ENCODE measurements at regions not wholly inside any gene's neighbourhood (a gene's known extent, or its start where the extent isn't known, plus 50 kb on each side); places are given as distances from the start of the nearest gene placed in this dataset.

DNA sequence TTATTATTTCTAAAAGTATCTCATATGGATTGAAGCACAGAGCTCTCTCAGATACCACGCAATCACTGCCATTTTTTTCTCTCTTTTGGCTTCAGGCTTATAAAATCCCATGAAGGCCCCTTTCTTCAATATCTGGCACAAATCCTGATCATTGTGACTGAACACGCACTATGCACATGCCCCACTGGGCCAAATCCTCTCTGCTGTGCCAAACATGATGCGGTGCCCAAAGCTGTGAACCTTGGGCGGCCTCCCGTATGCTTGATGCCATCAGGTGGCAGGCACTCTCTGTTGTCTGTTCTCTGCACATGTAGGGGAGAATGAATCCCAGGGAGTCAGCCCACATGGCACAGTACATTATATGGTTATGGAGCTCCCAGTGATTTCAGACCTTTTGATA, 375.0 kb upstream of the RGMB start:
- no peak for DNase-seq

- DNase-seq, result peak; percentile 36
Observed at GRCh38 chr5:98401656-98402055, 371.8 kb upstream of the RGMB start.

DNA sequence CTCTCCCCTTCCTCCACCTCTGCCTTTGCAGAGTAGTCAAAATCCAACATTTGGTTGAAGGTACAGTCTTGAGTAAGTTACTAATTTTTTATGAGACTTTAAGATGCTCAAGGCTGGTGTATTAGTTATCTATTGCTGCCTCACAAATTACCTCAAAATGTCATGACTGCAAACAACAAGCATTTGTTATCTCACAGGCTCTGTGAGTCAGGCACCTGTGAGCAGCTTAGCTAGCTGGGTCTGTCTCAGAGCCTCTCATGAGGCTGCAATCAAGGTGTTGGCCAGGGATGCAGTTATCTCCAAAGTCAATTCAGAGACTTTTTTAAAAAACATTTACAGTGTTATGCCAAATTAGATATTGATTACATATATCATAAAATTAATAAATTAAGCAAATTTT, 371.3 kb upstream of the RGMB start:
- no peak for DNase-seq

GRCh38 chr5:98403131-98403530, 370.3 kb upstream of the RGMB start:
- DNase-seq, result no peak

- DNase-seq, result peak; percentile 98
Observed at GRCh38 chr5:98414938-98415337, 358.5 kb upstream of the RGMB start.

DNA sequence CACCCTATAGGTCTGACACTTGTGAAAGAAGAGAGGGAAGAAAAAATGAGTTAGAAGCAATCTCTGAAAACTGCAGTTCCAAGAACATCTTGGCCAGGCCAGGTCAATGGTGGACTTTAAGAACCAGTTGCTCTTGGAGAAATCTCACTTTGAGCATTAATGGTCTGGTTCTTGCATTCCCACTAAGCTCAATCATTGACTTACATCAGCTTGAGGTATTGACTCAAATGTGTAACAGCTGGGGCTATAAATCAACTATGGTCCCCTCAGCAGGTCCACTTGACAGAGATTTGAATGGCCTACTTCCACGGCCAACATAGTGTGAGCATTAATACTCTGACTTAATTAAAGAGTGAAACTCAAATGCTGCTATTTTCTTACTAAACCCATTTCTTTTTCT, 357.8 kb upstream of the RGMB start:
- DNase-seq, result peak; percentile 26

- DNase-seq, result peak; percentile 69
Observed at GRCh38 chr5:98416541-98416940, 356.9 kb upstream of the RGMB start.

DNA sequence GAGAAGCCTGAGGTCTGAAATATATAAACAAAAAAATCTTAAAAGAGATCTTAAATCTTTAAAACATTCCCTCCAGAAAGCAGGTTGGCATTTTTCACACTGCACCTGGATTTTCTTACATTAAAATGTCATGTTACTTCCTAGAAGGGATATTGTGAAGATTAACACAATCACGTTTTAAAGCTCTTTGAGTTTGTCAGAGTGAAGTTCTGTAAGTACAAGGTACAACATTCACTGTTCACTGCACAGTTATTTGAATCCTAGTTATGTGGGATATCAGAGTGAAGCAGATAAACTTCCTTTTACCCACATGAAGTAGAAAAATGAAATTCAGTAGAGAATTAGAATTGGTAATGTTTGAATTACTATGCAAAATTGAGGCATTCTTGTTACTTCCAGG, 353.6 kb upstream of the RGMB start:
- DNase-seq, result no peak

DNA sequence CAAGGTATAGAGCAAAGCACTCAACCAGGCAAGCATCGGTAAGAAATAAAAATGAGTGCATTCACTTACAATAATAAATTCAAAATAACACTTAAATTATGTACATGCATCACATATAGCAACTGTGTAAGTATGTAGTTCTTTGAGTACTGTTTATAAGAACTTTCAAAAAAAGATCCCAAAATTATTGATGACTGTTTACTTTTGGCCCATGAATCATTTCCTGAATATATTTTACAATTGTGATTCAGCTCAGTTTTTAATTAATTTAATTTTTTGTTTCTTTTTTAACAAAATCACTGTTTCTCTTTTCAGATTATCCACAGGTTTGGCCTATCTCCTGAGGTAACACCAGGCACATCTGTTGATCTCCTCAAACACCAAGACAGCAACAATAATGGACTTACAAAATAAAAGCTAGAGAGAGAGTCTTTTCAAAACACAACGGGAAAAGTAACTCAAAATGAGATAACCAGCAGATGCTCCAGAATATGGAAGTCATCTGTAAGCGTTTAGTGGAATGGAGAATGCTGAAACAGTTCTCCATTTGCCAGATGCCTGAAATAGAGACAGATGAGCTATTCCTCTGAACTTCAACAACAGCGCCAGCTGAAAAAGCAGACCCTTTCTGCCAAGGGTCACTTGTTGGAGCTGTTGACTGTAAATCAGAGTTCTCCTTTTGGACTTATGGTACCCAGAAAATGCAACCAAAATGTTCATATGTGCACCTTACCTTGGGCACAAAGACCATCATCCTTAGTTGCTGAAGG, 348.6 kb upstream of the RGMB start:
- DNase-seq, result peak; percentile 55

- peak; percentile 37 for DNase-seq
Observed at GRCh38 chr5:98425640-98426039, 347.8 kb upstream of the RGMB start.

DNA sequence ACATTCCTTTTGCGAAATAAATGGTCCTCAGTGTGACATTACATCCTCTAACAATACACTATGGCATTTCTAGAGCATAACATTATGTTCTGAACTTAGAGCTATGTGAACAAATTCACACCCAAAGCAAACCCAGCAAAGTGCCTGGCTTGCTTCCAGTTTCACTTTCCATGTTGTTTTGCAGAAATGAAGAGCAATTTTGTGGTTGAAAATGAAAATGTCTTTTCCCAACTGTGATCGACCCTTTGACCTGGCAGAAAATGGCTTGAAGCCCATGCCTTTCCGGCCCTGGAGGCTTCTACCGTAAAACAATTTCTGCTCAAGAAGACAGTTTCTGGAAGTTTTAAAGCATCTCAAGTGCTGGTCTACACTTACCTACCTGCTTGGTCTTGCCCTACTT, 344.7 kb upstream of the RGMB start:
- DNase-seq, result peak; percentile 73

- no peak for DNase-seq
Observed at GRCh38 chr5:98432378-98432777, 341.1 kb upstream of the RGMB start.

- DNase-seq, result no peak
Observed at GRCh38 chr5:98433022-98433421, 340.4 kb upstream of the RGMB start.

DNA sequence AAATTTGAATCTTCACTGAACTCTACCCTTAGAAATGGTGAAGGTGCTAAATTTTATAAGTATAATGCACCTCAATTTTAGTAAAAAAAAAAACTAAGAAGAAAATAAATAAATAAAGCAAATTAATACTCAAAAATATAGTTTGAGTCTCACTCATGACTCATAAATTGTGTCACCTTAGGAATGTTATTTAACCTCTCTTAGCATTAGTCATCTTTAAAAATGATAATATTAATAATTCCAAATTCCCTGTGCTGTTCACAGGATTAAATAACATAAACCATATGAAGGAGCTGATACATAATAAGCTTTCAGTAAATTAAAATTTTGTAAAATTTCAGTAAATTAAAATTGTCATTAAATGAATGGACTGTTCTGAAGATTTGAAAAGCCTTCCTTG, 339.8 kb upstream of the RGMB start:
- DNase-seq, result peak; percentile 75

DNA sequence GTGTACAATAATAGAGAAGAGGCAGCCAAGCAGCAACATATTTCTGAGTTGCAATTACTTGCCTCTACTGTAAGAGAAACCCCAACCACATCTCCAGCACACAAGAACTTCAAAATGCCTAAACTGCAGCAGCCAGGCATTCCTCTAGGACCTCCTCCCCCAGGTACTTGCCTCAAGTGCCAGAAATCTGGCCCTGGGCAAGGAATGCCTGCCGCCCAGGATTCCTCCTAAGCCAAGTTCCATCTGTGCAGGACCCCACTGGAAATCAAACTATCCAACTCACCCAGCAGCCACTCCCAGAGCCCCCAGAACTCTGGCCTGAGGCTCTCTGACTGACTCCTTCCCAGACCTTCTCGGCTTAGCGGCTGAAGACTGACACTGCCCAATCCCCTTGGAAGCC, 336.8 kb upstream of the RGMB start:
- no peak for DNase-seq

DNA sequence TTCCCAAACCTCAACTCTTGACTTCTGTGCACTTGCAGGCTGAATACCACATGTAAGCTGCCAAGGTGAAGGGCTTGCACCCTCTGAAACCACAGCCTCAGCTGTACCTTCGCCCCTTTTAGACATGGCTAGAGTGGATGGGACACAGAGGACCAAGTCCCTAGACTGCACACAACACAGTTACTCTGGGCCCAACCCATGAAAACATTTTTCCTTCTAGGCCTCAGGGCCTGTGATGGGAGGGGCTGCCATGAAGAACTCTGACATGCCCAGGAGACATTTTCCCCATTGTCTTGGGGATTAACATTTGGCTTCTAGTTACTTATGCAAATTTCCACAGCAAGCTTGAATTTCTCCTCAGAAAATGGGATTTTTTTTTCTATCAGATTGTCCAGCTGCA, 331.0 kb upstream of the RGMB start:
- DNase-seq, result no peak

- no peak for DNase-seq
Observed at GRCh38 chr5:98443881-98444280, 329.6 kb upstream of the RGMB start.

DNA sequence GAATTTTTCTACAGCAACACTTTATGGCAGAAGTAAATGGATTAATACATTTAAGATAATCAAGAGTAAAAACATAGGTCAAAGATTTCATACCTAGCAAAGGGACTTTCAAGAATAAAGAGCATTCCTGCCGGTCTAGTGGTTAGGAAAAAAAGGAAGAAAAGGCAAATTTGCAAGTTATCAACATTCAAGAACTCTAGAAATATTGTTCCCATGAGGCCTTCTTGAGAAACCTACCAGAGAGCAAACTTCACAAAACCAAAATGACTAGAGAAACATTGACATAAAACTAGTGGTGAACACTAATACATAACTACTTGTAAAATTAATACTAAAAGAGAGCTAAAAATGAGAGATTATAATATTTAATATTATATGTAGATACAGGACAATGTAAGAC, 320.2 kb upstream of the RGMB start:
- DNase-seq, result no peak

DNA sequence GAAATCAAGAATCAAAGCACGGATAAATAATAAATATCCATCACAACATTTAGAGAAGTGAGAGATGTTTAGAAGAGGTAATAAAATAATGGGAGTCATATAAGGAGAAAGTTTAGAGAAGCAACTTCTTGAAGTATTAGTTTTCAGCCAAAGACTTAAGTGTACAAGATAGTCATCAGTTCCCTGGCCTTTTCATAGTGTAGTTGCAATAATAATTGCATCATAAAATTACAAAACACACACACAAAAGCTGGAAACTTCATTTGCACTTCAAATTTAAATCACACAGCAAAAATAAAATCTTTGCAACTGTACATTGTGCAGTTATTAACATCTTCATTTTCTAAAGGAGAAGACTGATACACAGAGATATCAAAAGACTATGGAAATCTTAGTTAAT, 319.1 kb upstream of the RGMB start:
- DNase-seq, result peak; percentile 15

DNA sequence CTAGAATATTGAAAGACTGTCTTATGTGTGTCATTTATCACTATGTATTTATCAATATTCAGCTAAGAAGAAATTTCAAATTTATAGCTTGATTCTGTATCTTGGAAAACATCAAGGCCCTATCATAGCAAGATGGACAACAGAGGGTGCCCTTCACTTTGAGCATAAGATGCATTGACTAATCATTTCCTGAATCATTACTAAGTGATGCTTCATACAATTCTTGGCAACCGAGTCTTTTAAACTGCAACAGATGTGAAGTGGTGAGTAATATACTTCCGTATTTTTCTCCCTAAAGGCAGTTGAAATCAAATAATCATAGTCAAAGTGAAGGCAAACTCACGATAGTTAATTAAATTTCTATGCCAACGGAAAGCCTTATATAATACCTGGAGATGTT, 318.6 kb upstream of the RGMB start:
- peak; percentile 97 for DNase-seq

GRCh38 chr5:98455665-98456064, 317.8 kb upstream of the RGMB start:
- peak; percentile 93 for DNase-seq

DNA sequence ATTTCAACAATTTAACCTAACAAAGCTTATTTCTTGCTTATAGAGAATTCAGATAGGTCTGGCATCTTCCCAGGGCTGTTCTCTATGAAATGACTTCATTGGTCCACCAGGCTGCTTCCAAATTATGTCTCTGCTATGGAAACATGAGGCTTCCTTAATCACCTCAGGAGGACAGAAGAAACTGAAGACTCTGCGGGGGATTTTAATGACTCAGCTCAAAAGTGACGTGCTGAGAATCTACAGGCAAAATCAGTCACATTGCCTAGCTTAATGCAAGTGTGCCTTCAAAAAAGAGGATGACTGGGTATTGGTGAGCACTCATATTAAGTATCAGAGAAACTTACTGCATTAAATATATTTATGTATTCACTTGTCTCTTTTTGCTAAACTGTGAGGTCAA, 315.5 kb upstream of the RGMB start:
- peak; percentile 94 for DNase-seq

DNA sequence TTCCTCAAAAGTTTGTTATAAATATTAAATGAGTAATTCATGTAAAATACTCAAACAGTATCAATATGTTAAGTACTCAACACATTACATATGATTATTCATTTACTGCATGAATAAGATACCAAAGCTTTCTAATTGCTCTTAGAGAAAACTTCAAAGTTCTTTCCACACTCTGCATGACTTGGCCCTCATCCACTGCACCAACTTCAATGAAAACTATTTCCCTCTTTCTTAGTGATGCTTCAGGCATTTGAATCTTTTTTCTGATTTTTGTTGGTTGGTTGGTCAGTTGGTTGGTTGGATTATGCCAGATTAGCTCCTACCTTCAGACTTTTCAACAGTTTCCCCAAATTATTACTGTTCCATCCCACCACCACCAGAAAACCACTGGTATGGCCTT, 314.7 kb upstream of the RGMB start:
- DNase-seq, result peak; percentile 46

DNA sequence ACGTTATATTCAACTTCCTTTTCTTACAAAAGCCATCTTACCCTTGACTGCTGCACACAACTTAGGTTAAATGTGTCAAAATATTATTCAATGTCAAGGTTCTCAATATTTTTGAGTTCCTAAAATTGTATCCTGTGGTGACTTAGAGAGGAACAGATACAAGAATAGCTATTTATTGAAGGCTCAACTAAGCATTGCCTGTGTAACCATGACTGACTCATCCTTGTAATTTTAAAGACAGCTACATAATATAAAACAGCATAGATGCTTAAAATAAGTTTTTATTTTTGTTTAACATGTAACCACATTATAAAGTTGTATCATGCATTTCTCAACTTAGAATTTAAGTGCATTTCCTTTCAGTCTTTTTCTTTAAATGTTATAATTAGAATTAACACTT, 312.9 kb upstream of the RGMB start:
- peak; percentile 49 for DNase-seq

GRCh38 chr5:98461485-98461884, 312.0 kb upstream of the RGMB start:
- no peak for DNase-seq

Data from fibroblast of skin of back (primary cell).